ENCODE measurements at regions not wholly inside any gene's neighbourhood (a gene's known extent, or its start where the extent isn't known, plus 50 kb on each side); places are given as distances from the start of the nearest gene placed in this dataset.

DNA sequence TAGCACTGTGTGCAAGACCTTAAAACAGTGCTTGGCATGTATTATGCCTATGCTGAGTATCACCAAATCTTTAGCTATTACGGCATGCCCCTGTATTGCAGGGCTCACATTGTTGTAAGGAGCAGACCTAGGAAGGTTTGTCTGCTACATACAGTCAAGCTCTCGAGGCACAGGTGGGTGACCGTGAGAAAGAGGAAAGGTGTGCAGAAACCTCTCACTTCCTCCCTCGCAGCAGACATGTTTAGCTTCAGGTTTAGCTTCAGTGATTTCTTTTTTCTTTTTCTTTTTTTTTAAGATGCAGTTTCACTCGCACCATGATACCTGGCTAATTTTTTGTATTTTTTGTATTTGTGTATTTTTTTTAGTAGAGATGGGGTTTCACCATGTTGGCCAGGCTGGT lies 275.8 kb upstream of the RIOK2 start:
- TF ChIP-seq, protein P1, sequence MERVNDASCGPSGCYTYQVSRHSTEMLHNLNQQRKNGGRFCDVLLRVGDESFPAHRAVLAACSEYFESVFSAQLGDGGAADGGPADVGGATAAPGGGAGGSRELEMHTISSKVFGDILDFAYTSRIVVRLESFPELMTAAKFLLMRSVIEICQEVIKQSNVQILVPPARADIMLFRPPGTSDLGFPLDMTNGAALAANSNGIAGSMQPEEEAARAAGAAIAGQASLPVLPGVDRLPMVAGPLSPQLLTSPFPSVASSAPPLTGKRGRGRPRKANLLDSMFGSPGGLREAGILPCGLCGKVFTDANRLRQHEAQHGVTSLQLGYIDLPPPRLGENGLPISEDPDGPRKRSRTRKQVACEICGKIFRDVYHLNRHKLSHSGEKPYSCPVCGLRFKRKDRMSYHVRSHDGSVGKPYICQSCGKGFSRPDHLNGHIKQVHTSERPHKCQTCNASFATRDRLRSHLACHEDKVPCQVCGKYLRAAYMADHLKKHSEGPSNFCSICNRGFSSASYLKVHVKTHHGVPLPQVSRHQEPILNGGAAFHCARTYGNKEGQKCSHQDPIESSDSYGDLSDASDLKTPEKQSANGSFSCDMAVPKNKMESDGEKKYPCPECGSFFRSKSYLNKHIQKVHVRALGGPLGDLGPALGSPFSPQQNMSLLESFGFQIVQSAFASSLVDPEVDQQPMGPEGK (CRISPR knock-in tag; IDR thresholded peaks at IDR 0.05; ENCODE audit: borderline replicate concordance): no peak
- TF ChIP-seq CSDC2 (CRISPR knock-in tag; IDR thresholded peaks at IDR 0.05) (no peak), ZC3H10 (CRISPR knock-in tag; IDR thresholded peaks at IDR 0.05) (no peak), OSR1 (CRISPR knock-in tag; IDR thresholded peaks at IDR 0.05) (no peak), ARNTL (CRISPR knock-in tag; IDR thresholded peaks at IDR 0.05; ENCODE audit: borderline replicate concordance, low read depth) (no peak), ZFP30 (CRISPR knock-in tag; IDR thresholded peaks at IDR 0.05) (no peak), ZNF70 (CRISPR knock-in tag; IDR thresholded peaks at IDR 0.05) (no peak), TOX (CRISPR knock-in tag; IDR thresholded peaks at IDR 0.05; ENCODE audit: borderline replicate concordance) (no peak), SNAI2 (CRISPR knock-in tag; IDR thresholded peaks at IDR 0.05) (no peak), ISL1 (CRISPR knock-in tag; IDR thresholded peaks at IDR 0.05) (no peak)
- TF ChIP-seq, protein P2, sequence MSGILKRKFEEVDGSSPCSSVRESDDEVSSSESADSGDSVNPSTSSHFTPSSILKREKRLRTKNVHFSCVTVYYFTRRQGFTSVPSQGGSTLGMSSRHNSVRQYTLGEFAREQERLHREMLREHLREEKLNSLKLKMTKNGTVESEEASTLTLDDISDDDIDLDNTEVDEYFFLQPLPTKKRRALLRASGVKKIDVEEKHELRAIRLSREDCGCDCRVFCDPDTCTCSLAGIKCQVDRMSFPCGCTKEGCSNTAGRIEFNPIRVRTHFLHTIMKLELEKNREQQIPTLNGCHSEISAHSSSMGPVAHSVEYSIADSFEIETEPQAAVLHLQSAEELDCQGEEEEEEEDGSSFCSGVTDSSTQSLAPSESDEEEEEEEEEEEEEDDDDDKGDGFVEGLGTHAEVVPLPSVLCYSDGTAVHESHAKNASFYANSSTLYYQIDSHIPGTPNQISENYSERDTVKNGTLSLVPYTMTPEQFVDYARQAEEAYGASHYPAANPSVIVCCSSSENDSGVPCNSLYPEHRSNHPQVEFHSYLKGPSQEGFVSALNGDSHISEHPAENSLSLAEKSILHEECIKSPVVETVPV (CRISPR knock-in tag; IDR thresholded peaks at IDR 0.05): no peak
- TF ChIP-seq, protein P3, sequence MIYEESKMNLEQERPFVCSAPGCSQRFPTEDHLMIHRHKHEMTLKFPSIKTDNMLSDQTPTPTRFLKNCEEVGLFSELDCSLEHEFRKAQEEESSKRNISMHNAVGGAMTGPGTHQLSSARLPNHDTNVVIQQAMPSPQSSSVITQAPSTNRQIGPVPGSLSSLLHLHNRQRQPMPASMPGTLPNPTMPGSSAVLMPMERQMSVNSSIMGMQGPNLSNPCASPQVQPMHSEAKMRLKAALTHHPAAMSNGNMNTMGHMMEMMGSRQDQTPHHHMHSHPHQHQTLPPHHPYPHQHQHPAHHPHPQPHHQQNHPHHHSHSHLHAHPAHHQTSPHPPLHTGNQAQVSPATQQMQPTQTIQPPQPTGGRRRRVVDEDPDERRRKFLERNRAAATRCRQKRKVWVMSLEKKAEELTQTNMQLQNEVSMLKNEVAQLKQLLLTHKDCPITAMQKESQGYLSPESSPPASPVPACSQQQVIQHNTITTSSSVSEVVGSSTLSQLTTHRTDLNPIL (CRISPR knock-in tag; IDR thresholded peaks at IDR 0.05; ENCODE audit: low read depth): no peak
- TF ChIP-seq, protein P4, sequence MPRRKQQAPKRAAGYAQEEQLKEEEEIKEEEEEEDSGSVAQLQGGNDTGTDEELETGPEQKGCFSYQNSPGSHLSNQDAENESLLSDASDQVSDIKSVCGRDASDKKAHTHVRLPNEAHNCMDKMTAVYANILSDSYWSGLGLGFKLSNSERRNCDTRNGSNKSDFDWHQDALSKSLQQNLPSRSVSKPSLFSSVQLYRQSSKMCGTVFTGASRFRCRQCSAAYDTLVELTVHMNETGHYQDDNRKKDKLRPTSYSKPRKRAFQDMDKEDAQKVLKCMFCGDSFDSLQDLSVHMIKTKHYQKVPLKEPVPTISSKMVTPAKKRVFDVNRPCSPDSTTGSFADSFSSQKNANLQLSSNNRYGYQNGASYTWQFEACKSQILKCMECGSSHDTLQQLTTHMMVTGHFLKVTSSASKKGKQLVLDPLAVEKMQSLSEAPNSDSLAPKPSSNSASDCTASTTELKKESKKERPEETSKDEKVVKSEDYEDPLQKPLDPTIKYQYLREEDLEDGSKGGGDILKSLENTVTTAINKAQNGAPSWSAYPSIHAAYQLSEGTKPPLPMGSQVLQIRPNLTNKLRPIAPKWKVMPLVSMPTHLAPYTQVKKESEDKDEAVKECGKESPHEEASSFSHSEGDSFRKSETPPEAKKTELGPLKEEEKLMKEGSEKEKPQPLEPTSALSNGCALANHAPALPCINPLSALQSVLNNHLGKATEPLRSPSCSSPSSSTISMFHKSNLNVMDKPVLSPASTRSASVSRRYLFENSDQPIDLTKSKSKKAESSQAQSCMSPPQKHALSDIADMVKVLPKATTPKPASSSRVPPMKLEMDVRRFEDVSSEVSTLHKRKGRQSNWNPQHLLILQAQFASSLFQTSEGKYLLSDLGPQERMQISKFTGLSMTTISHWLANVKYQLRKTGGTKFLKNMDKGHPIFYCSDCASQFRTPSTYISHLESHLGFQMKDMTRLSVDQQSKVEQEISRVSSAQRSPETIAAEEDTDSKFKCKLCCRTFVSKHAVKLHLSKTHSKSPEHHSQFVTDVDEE (CRISPR knock-in tag; IDR thresholded peaks at IDR 0.05): no peak
